Keratinocyte (primary cell): ENCODE measurements at regions not wholly inside any gene's neighbourhood (a gene's known extent, or its start where the extent isn't known, plus 50 kb on each side); places are given as distances from the start of the nearest gene placed in this dataset.

ENCODE experiments used
- DNase-seq: peaks from one replicate; pipeline ENCODE4 v3.0.0-alpha.2; 2011; ENCODE audit warnings: low read depth, missing footprints, low spot score
- FAIRE-seq: peaks from 2 replicates; lab custom pipeline; 2011; peaks lifted over from hg19 to GRCh38; lab: Jason Lieb, UNC
- H2AFZ ChIP-seq: 2 replicates; pipeline ENCODE4 v1.6.0; 2012; ENCODE audit warnings: low read length, control low read depth, inconsistent platforms; ENCODE audit not compliant: control insufficient read depth
- H3K27ac ChIP-seq: 2 replicates; pipeline ENCODE4 v1.5.1; 2011; ENCODE audit warnings: low read length; ENCODE audit not compliant: control insufficient read depth, insufficient read depth
- H3K27me3 ChIP-seq: 3 replicates; pipeline ENCODE4 v1.6.0; 2011; ENCODE audit warnings: low read length; ENCODE audit not compliant: control insufficient read depth, insufficient read depth; ENCODE audit errors: extremely low read depth
- H3K36me3 ChIP-seq, 2 experiments: 2 replicates in 1 of 2; 3 replicates in 1 of 2; pipeline ENCODE4 v1.5.1; 2011; ENCODE audit warnings: low read length in 2 of 2, mild to moderate bottlenecking in 1 of 2; ENCODE audit not compliant: control insufficient read depth in 2 of 2, insufficient read depth in 2 of 2; ENCODE audit errors: extremely low read depth in 1 of 2
- H3K4me1 ChIP-seq: 3 replicates; pipeline ENCODE4 v1.5.1; 2011; ENCODE audit warnings: low read length; ENCODE audit not compliant: control insufficient read depth, insufficient read depth; ENCODE audit errors: extremely low read depth
- H3K4me2 ChIP-seq: 3 replicates; pipeline ENCODE4 v1.6.0; 2011; ENCODE audit warnings: low read depth, low read length; ENCODE audit not compliant: control insufficient read depth, insufficient read depth; ENCODE audit errors: extremely low read depth
- H3K4me3 ChIP-seq, 3 experiments: fragments of 200-600 bp in 1 of 3; sonication (generic) in 1 of 3; 2 replicates in 2 of 3; 3 replicates in 1 of 3; pipeline ENCODE4 v1.5.1; 2011 to 2016; ENCODE audit warnings: low read length in 3 of 3, mild to moderate bottlenecking in 3 of 3, control low read depth in 2 of 3, inconsistent platforms in 1 of 3, low read depth in 1 of 3, mixed read lengths in 1 of 3, mixed run types in 1 of 3, moderate library complexity in 1 of 3; ENCODE audit not compliant: control insufficient read depth in 2 of 3, insufficient read depth in 2 of 3; ENCODE audit errors: extremely low read depth in 1 of 3
- H3K79me2 ChIP-seq: 2 replicates; pipeline ENCODE4 v1.6.0; 2012; ENCODE audit warnings: low read length; ENCODE audit not compliant: control insufficient read depth, insufficient read depth
- H3K9ac ChIP-seq: 3 replicates; pipeline ENCODE4 v1.6.0; 2011; ENCODE audit warnings: low read length; ENCODE audit not compliant: control insufficient read depth, insufficient read depth; ENCODE audit errors: extremely low read depth
- H3K9me1 ChIP-seq: 3 replicates; pipeline ENCODE4 v1.6.0; 2011; ENCODE audit warnings: low read length; ENCODE audit not compliant: control insufficient read depth, insufficient read depth; ENCODE audit errors: extremely low read depth
- H3K9me3 ChIP-seq: 2 replicates; pipeline ENCODE4 v1.5.1; 2012; ENCODE audit warnings: low read depth, low read length; ENCODE audit not compliant: control insufficient read depth
- H4K20me1 ChIP-seq: 3 replicates; pipeline ENCODE4 v1.6.0; 2011; ENCODE audit warnings: low read length; ENCODE audit not compliant: control insufficient read depth, insufficient read depth; ENCODE audit errors: extremely low read depth
- CTCF ChIP-seq, 3 experiments: IDR thresholded peaks in 1 of 3; conservative IDR thresholded peaks in 1 of 3; optimal IDR thresholded peaks in 1 of 3; 2 replicates in 2 of 3; 3 replicates in 1 of 3; pipeline versions ENCODE3 to v1.5.1; 2011; ENCODE audit warnings: low read length in 3 of 3, mild to moderate bottlenecking in 3 of 3, moderate library complexity in 2 of 3, control low read depth in 1 of 3, inconsistent platforms in 1 of 3; ENCODE audit not compliant: insufficient read depth in 2 of 3; ENCODE audit errors: extremely low read depth in 1 of 3
- EZH2 ChIP-seq: IDR thresholded peaks from one replicate; pipeline ENCODE4 v1.6.1; 2012; ENCODE audit warnings: inconsistent platforms, mild to moderate bottlenecking, low read length, moderate library complexity
- dilution Hi-C: fragments of 300-500 bp; cut with MboI; formaldehyde crosslinking; loops from one replicate; pipeline ENCODE4 v1.7.0; 2020; ENCODE audit warnings: low sequenced_read_pairs; ENCODE audit not compliant: extremely low pct_ligation_motif_present

GRCh38 chr2:182565911-182566567 is 139.2 kb upstream of the PDE1A start:
- no peak for FAIRE-seq
- no peaks in the 10 kb centered on the region for H3K4me1 ChIP-seq
- dilution Hi-C loops: no loop called here
- TF ChIP-seq EZH2: no peak
- TF ChIP-seq CTCF (optimal IDR thresholded peaks at IDR 0.05 in 1 of 3, IDR thresholded peaks at IDR 0.05 in 1 of 3, conservative IDR thresholded peaks at IDR 0.05 in 1 of 3; ENCODE audit: extremely low read depth in 1 of 3, insufficient read depth in 2 of 3, low read length in 3 of 3): no peak
- no peak overlapping the region for H2AFZ ChIP-seq
- H3K9me1 ChIP-seq: no peaks in the 10 kb centered on the region
- no peak overlapping the region for H3K27ac ChIP-seq
- no peaks in the 10 kb centered on the region for H4K20me1 ChIP-seq
- H3K9me3 ChIP-seq: no peaks in the 10 kb centered on the region
- H3K36me3 ChIP-seq: no peaks in the 10 kb centered on the region
- no peak for DNase-seq
- H3K27me3 ChIP-seq: no peaks in the 10 kb centered on the region
- no peak overlapping the region for H3K4me2 ChIP-seq
- H3K79me2 ChIP-seq: no peaks in the 10 kb centered on the region
- H3K4me3 ChIP-seq: no peak overlapping the region
- H3K9ac ChIP-seq: no peak overlapping the region

GRCh38 chr2:182573553-182573952 is 142.5 kb upstream of the DNAJC10 start:
- DNase-seq (no peak), FAIRE-seq (no peak)
- dilution Hi-C loops: no loop called here
- Histone ChIP-seq H3K27me3 (no peaks in the 10 kb centered on the region), H4K20me1 (no peaks in the 10 kb centered on the region), H3K4me1 (no peaks in the 10 kb centered on the region), H3K79me2 (no peaks in the 10 kb centered on the region), H2AFZ (no peak overlapping the region), H3K36me3 (no peaks in the 10 kb centered on the region), H3K27ac (no peak overlapping the region), H3K4me3 (no peak overlapping the region), H3K9ac (no peak overlapping the region), H3K4me2 (no peak overlapping the region), H3K9me1 (no peaks in the 10 kb centered on the region), H3K9me3 (no peaks in the 10 kb centered on the region)
- no peak for TF ChIP-seq EZH2
- no peak for TF ChIP-seq CTCF (optimal IDR thresholded peaks at IDR 0.05 in 1 of 3, IDR thresholded peaks at IDR 0.05 in 1 of 3, conservative IDR thresholded peaks at IDR 0.05 in 1 of 3; ENCODE audit: extremely low read depth in 1 of 3, insufficient read depth in 2 of 3, low read length in 3 of 3)
